ENCODE measurements at regions not wholly inside any gene's neighbourhood (a gene's known extent, or its start where the extent isn't known, plus 50 kb on each side); places are given as distances from the start of the nearest gene placed in this dataset.

- Histone ChIP-seq H3K4me3 (ENCODE audit: insufficient read depth, low read depth, low read length) (no peak overlapping the region), H2BK120ac (ENCODE audit: low read depth, low read length) (no peak overlapping the region), H3K36me3 (ENCODE audit: control insufficient read depth, insufficient read depth, low read length) (no peaks in the 10 kb centered on the region), H3K14ac (replicated peaks; ENCODE audit: low read depth, low read length) (no peak overlapping the region), H4K5ac (ENCODE audit: low read depth, low read length) (no peak overlapping the region), H3K4me2 (ENCODE audit: low read depth, low read length) (no peak overlapping the region), H3K23ac (ENCODE audit: low read depth, low read length) (no peak overlapping the region), H2BK20ac (ENCODE audit: low read depth, low read length) (no peak overlapping the region), H3K9me3 (ENCODE audit: control insufficient read depth, insufficient read depth, low read length) (no peaks in the 10 kb centered on the region), H3K4ac (ENCODE audit: low read depth, low read length) (no peak overlapping the region), H2AK9ac (replicated peaks; ENCODE audit: low read depth, low read length, poor library complexity) (no peak overlapping the region), H4K20me1 (ENCODE audit: insufficient read depth, low read length) (no peaks in the 10 kb centered on the region), H3K18ac (ENCODE audit: low read depth, low read length) (no peak overlapping the region), H3K4me1 (ENCODE audit: control insufficient read depth, insufficient read depth, low read length) (no peaks in the 10 kb centered on the region), H3K27ac (ENCODE audit: insufficient read depth, low read length) (no peak overlapping the region), H3K27me3 (ENCODE audit: control insufficient read depth, insufficient read depth, low read length) (no peaks in the 10 kb centered on the region), H2AFZ (replicated peaks; ENCODE audit: low read length, poor library complexity) (no peak overlapping the region), H3K79me1 (ENCODE audit: low read depth in 1 of 2, low read length in 2 of 2) (no peaks in the 10 kb centered on the region), H2AK5ac (ENCODE audit: low read depth, low read length) (no peak overlapping the region), H3K9me1 (ENCODE audit: insufficient read depth, low read length) (no peaks in the 10 kb centered on the region), H4K91ac (ENCODE audit: insufficient read depth, low read depth, low read length) (no peak overlapping the region), H3K9ac (ENCODE audit: low read depth, low read length) (no peak overlapping the region), H2BK5ac (ENCODE audit: low read depth, low read length, poor library complexity, severe bottlenecking) (no peak overlapping the region), H2BK15ac (ENCODE audit: low read depth, low read length) (no peak overlapping the region), H4K8ac (ENCODE audit: low read depth in 2 of 2, low read length in 2 of 2) (no peak overlapping the region), H3K56ac (ENCODE audit: extremely low read depth, insufficient read depth, low read length) (no peak overlapping the region)
- ChIA-PET POLR2A (ENCODE audit: unreplicated experiment) (no interaction called here), CTCF (no interaction called here)
- DNase-seq (no peak), ATAC-seq (ENCODE audit: low read depth) (no peak)
- intact Hi-C loops (cut with micrococcal nuclease) (no loop called here), dilution Hi-C loops (cut with HindIII; ENCODE audit: low sequenced_read_pairs, unreplicated experiment) (no loop called here), in situ Hi-C loops (cut with MboI; ENCODE audit: low sequenced_read_pairs) (no loop called here)
- TF ChIP-seq, protein P1, sequence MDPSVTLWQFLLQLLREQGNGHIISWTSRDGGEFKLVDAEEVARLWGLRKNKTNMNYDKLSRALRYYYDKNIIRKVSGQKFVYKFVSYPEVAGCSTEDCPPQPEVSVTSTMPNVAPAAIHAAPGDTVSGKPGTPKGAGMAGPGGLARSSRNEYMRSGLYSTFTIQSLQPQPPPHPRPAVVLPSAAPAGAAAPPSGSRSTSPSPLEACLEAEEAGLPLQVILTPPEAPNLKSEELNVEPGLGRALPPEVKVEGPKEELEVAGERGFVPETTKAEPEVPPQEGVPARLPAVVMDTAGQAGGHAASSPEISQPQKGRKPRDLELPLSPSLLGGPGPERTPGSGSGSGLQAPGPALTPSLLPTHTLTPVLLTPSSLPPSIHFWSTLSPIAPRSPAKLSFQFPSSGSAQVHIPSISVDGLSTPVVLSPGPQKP (IDR thresholded peaks at IDR 0.05; ENCODE audit: borderline replicate concordance, low read depth, low read length): no peak
- TF ChIP-seq MAZ (IDR thresholded peaks at IDR 0.05; ENCODE audit: borderline replicate concordance, low read depth, low read length): no peak
- no peak for TF ChIP-seq RCOR1 (IDR thresholded peaks at IDR 0.05; ENCODE audit: insufficient replicate concordance, low read length)
- no peak for TF ChIP-seq CHD1 (IDR thresholded peaks at IDR 0.05; ENCODE audit: low read depth, low read length)
- WGBS, 2 experiments (ENCODE audit: extremely low coverage in 2 of 2, insufficient read length in 1 of 2): no CpG with 5 or more reads among the region's 1 CpG
- no TSS peak for BruUV-seq (replicated peaks)
These were observed 96.7 kb upstream of the TRPC4 start for GRCh38 chr13:37966266-37966665.
